Endothelial cell of umbilical vein (primary cell): ENCODE measurements at regions not wholly inside any gene's neighbourhood (a gene's known extent, or its start where the extent isn't known, plus 50 kb on each side); places are given as distances from the start of the nearest gene placed in this dataset.

Source experiments
- BruUV-seq: library from RNA; stranded (reverse); fragments of 400-500 nt; replicated peaks from 2 replicates; lab custom pipeline; 2021; lab: Mats Ljungman, UMichigan
- CTCF ChIA-PET: fragments of 300-600, 350-600 bp; sonication (Branson Sonifier 250); formaldehyde crosslinking; loops from one replicate; lab custom pipeline; 2021; ENCODE audit warnings: antibody characterized with exemption, inconsistent platforms; lab: Charles Lee
- POLR2A ChIA-PET: fragments of 300-600, 350-600 bp; sonication (Branson Sonifier 250); formaldehyde crosslinking; loops from one replicate; lab custom pipeline; 2021; ENCODE audit warnings: antibody characterized with exemption, inconsistent platforms; lab: Charles Lee
- DNase-seq: peaks from one replicate; pipeline ENCODE4 v3.0.0-alpha.2; 2011; ENCODE audit warnings: low read depth, low spot score
- FAIRE-seq: peaks from 2 replicates; lab custom pipeline; 2011; peaks lifted over from hg19 to GRCh38; lab: Jason Lieb, UNC
- H2AFZ ChIP-seq: 2 replicates; pipeline ENCODE4 v1.6.0; 2012; ENCODE audit warnings: low read depth, low read length, control low read depth, inconsistent platforms
- H3K27ac ChIP-seq: 2 replicates; pipeline ENCODE4 v1.5.1; 2011; ENCODE audit warnings: low read depth, mild to moderate bottlenecking, control low read depth, low read length, moderate library complexity; ENCODE audit not compliant: insufficient read depth
- H3K27me3 ChIP-seq, 2 experiments: 2 replicates each; pipeline versions ENCODE4 v1.6.0 to v1.6.1; 2011; ENCODE audit warnings: low read length in 2 of 2, mixed read lengths in 1 of 2; ENCODE audit not compliant: control insufficient read depth in 2 of 2, insufficient read depth in 2 of 2
- H3K36me3 ChIP-seq, 2 experiments: 2 replicates in 1 of 2; 3 replicates in 1 of 2; pipeline ENCODE4 v1.5.1; 2011; ENCODE audit warnings: low read length in 2 of 2, mild to moderate bottlenecking in 1 of 2, moderate library complexity in 1 of 2; ENCODE audit not compliant: control insufficient read depth in 2 of 2, insufficient read depth in 2 of 2; ENCODE audit errors: extremely low read depth in 1 of 2
- H3K4me1 ChIP-seq: 3 replicates; pipeline ENCODE4 v1.5.1; 2011; ENCODE audit warnings: mild to moderate bottlenecking, low read length; ENCODE audit not compliant: control insufficient read depth, insufficient read depth; ENCODE audit errors: extremely low read depth
- H3K4me2 ChIP-seq: 2 replicates; pipeline ENCODE4 v1.6.1; 2011; ENCODE audit warnings: low read length, control low read depth, mixed read lengths; ENCODE audit not compliant: insufficient read depth
- H3K4me3 ChIP-seq, 3 experiments: fragments of 200-600 bp in 1 of 3; sonication (generic), shearing (Covaris generic) in 1 of 3; replicated peaks in 1 of 3; 2 replicates each; pipeline ENCODE4 v1.5.1; 2011 to 2016; ENCODE audit warnings: control low read depth in 3 of 3, low read length in 3 of 3, mild to moderate bottlenecking in 2 of 3, inconsistent platforms in 1 of 3, low read depth in 1 of 3, moderate library complexity in 1 of 3; ENCODE audit not compliant: insufficient read depth in 1 of 3
- H3K79me2 ChIP-seq: 2 replicates; pipeline ENCODE4 v1.6.0; 2012; ENCODE audit warnings: low read length, inconsistent platforms; ENCODE audit not compliant: control insufficient read depth, insufficient read depth
- H3K9ac ChIP-seq: replicated peaks from 2 replicates; pipeline ENCODE3; 2011; ENCODE audit warnings: low read length, control low read depth; ENCODE audit not compliant: insufficient read depth; ENCODE audit errors: extremely low read depth
- H3K9me1 ChIP-seq: replicated peaks from 3 replicates; pipeline ENCODE4 v1.6.0; 2011; ENCODE audit warnings: mild to moderate bottlenecking, low read length; ENCODE audit not compliant: control insufficient read depth, insufficient read depth; ENCODE audit errors: extremely low read depth
- H3K9me3 ChIP-seq: replicated peaks from 2 replicates; pipeline ENCODE4 v1.5.1; 2012; ENCODE audit warnings: low read length, inconsistent platforms; ENCODE audit not compliant: control insufficient read depth, insufficient read depth
- H4K20me1 ChIP-seq: replicated peaks from 2 replicates; pipeline ENCODE3; 2011; ENCODE audit warnings: mild to moderate bottlenecking, low read length; ENCODE audit not compliant: control insufficient read depth, insufficient read depth; ENCODE audit errors: extremely low read depth
- EZH2 ChIP-seq: IDR thresholded peaks from 2 replicates; pipeline ENCODE4 v1.6.1; 2012; ENCODE audit warnings: borderline replicate concordance, low read depth, mild to moderate bottlenecking, moderate library complexity, low read length, inconsistent platforms; ENCODE audit not compliant: severe bottlenecking
- FOS ChIP-seq: IDR thresholded peaks from 2 replicates; pipeline ENCODE4 v1.6.1; 2011; ENCODE audit warnings: mild to moderate bottlenecking, low read length, moderate library complexity, borderline replicate concordance; ENCODE audit not compliant: insufficient read depth
- GATA2 ChIP-seq: IDR thresholded peaks from 2 replicates; pipeline ENCODE4 v1.7.0; 2011; ENCODE audit warnings: low read depth, mild to moderate bottlenecking, moderate library complexity, mixed read lengths, low read length; ENCODE audit not compliant: insufficient read length, insufficient read depth
- JUN ChIP-seq: IDR thresholded peaks from 2 replicates; pipeline ENCODE4 v1.6.1; 2011; ENCODE audit warnings: borderline replicate concordance, low read depth; ENCODE audit not compliant: insufficient read length, insufficient read depth
- MYC ChIP-seq: IDR thresholded peaks from one replicate; pipeline ENCODE4 v1.6.1; 2011; ENCODE audit warnings: mild to moderate bottlenecking, low read depth, low read length
- POLR2A ChIP-seq: IDR thresholded peaks from 2 replicates; pipeline ENCODE4 v1.6.1; 2012; ENCODE audit warnings: low read depth, mild to moderate bottlenecking, control low read depth, low read length
- POLR2AphosphoS5 ChIP-seq: IDR thresholded peaks from 2 replicates; pipeline ENCODE4 v1.6.1; 2012; ENCODE audit warnings: low read depth, mild to moderate bottlenecking, control low read depth, low read length, moderate library complexity; ENCODE audit not compliant: insufficient read depth
- dilution Hi-C: fragments of 300-500 bp; cut with MboI; formaldehyde crosslinking; loops from one replicate; pipeline ENCODE4 v1.15.0; 2019; ENCODE audit warnings: low sequenced_read_pairs; ENCODE audit not compliant: extremely low pct_ligation_motif_present
- intact Hi-C: fragments of 100-400 bp; cut with micrococcal nuclease; formaldehyde crosslinking; loops from one replicate; pipeline ENCODE4 v1.10.0; 2022
- TF ChIP-seq, protein P1 (sequence below), 2 donors: IDR thresholded peaks; 1 replicate in 1 of 2; 2 replicates in 1 of 2; pipeline ENCODE4 v1.5.1; 2011; ENCODE audit warnings: low read length in 2 of 2, mild to moderate bottlenecking in 2 of 2, moderate library complexity in 2 of 2, control low read depth in 1 of 2, inconsistent platforms in 1 of 2, low read depth in 1 of 2; ENCODE audit not compliant: insufficient read depth in 1 of 2; ENCODE audit errors: extremely low read depth in 1 of 2
- TF ChIP-seq, protein P2 (sequence below): IDR thresholded peaks from 2 replicates; pipeline ENCODE4 v1.6.1; 2011; ENCODE audit not compliant: insufficient read depth, insufficient read length

DNA sequence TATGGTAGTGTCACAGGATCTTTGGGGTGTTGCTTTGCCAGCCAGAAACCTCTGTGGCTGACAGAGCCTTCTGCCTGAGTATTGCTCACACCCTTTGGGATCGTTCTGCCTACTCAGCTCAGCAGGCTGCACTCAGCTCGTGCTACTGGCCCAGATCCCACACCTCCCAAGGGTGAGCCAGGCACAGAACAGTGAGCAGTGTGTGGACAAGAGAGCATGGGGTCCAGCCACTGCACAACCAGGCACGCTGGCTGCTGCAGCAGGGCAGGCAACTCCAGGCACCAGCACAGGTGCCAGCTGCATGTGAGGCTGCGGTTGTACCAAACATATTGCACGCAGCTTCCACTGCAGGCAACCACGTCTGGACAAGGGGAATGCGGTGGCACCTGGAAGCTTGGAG, 84.9 kb downstream of the CYB561 start:
- H3K9me1 ChIP-seq, result no peaks in the 10 kb centered on the region
- no peak for TF ChIP-seq POLR2A
- H3K36me3 ChIP-seq, result no peaks in the 10 kb centered on the region
- FAIRE-seq, result no peak
- no peak overlapping the region for H3K27ac ChIP-seq
- H3K4me1 ChIP-seq, result peaks cover 14% of the 10 kb centered on the region
- dilution Hi-C loops (no loop called here), intact Hi-C loops (no loop called here)
- ChIA-PET POLR2A (no interaction called here), CTCF (no interaction called here)
- DNase-seq, result no peak
- BruUV-seq, result no TSS peak
- no peaks in the 10 kb centered on the region for H4K20me1 ChIP-seq
- H3K9me3 ChIP-seq, result no peaks in the 10 kb centered on the region
- H2AFZ ChIP-seq, result no peak overlapping the region
- no peak overlapping the region for H3K9ac ChIP-seq
- no peaks in the 10 kb centered on the region for H3K79me2 ChIP-seq
- H3K27me3 ChIP-seq, result no peaks in the 10 kb centered on the region
- H3K4me2 ChIP-seq, result no peak overlapping the region
- no peak overlapping the region for H3K4me3 ChIP-seq

DNA sequence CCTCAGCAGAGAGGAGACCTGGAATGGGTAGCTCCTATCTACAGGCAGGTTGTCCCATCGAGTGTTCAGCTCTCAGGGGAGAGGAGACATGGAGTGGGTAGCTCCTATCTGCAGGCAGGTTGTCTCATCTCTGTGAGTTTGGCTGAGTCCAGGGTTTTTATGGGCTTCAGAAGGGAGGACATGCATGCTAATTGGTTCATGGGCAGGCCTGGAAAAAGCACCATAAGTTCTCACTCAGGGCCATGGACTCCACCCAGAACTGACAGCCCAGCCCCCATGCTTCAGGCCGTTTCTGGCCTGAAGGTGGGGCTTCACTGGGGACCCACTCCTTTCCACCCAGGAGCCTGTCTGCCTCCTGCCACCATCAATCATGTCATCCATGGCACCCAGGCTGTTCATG, 84.0 kb downstream of the CYB561 start:
- ChIA-PET CTCF (interaction anchor here (1.3 kb wide), 1 partner anchor 280 kb away, joined by 3 read pairs; no protein-coding TSS in a partner anchor), POLR2A (no interaction called here)
- Histone ChIP-seq H3K4me1 (peaks cover 7% of the 10 kb centered on the region), H3K4me2 (no peak overlapping the region), H3K9me1 (no peaks in the 10 kb centered on the region), H3K36me3 (no peaks in the 10 kb centered on the region), H3K9ac (no peak overlapping the region), H2AFZ (no peak overlapping the region), H4K20me1 (no peaks in the 10 kb centered on the region), H3K27ac (no peak overlapping the region), H3K27me3 (no peaks in the 10 kb centered on the region), H3K9me3 (no peaks in the 10 kb centered on the region), H3K79me2 (no peaks in the 10 kb centered on the region), H3K4me3 (no peak overlapping the region)
- dilution Hi-C loops, result no loop called here
- BruUV-seq, result no TSS peak
- no peak for TF ChIP-seq MYC
- TF ChIP-seq, protein P1, sequence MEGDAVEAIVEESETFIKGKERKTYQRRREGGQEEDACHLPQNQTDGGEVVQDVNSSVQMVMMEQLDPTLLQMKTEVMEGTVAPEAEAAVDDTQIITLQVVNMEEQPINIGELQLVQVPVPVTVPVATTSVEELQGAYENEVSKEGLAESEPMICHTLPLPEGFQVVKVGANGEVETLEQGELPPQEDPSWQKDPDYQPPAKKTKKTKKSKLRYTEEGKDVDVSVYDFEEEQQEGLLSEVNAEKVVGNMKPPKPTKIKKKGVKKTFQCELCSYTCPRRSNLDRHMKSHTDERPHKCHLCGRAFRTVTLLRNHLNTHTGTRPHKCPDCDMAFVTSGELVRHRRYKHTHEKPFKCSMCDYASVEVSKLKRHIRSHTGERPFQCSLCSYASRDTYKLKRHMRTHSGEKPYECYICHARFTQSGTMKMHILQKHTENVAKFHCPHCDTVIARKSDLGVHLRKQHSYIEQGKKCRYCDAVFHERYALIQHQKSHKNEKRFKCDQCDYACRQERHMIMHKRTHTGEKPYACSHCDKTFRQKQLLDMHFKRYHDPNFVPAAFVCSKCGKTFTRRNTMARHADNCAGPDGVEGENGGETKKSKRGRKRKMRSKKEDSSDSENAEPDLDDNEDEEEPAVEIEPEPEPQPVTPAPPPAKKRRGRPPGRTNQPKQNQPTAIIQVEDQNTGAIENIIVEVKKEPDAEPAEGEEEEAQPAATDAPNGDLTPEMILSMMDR (IDR thresholded peaks at IDR 0.05; ENCODE audit: extremely low read depth in 1 of 2, insufficient read depth in 1 of 2, low read depth in 1 of 2, low read length in 2 of 2), result no peak
- TF ChIP-seq FOS, result no peak
- no peak for TF ChIP-seq POLR2AphosphoS5
- TF ChIP-seq POLR2A, result no peak
- TF ChIP-seq, protein P2, sequence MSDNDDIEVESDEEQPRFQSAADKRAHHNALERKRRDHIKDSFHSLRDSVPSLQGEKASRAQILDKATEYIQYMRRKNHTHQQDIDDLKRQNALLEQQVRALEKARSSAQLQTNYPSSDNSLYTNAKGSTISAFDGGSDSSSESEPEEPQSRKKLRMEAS, result no peak
- no peak for TF ChIP-seq JUN
- no peak for TF ChIP-seq GATA2
- no peak for TF ChIP-seq EZH2
- no peak for FAIRE-seq
- no peak for DNase-seq
- intact Hi-C loops, result no loop called here
